ENCODE measurements at regions not wholly inside any gene's neighbourhood (a gene's known extent, or its start where the extent isn't known, plus 50 kb on each side); places are given as distances from the start of the nearest gene placed in this dataset.

DNA sequence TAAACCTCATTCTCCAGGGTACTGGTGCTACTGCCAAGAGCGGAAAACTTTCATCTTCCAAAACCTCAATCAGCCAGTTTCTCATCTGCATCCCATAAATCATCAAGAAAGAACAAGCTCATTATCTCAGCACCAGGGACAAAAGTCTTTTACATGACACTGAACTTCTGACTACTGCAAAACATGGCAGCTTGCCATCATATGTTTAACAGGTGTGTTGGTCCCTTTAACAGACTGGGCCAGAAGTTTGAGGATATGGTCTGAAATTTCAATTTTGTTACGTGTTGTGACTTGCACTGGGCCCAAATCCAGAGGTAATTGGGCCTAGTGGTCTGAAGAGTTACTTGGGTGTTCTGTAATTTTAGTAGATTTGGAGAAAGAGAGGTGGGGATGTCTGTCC, 305.4 kb upstream of the SEL1L start:
- TF ChIP-seq, protein P1, sequence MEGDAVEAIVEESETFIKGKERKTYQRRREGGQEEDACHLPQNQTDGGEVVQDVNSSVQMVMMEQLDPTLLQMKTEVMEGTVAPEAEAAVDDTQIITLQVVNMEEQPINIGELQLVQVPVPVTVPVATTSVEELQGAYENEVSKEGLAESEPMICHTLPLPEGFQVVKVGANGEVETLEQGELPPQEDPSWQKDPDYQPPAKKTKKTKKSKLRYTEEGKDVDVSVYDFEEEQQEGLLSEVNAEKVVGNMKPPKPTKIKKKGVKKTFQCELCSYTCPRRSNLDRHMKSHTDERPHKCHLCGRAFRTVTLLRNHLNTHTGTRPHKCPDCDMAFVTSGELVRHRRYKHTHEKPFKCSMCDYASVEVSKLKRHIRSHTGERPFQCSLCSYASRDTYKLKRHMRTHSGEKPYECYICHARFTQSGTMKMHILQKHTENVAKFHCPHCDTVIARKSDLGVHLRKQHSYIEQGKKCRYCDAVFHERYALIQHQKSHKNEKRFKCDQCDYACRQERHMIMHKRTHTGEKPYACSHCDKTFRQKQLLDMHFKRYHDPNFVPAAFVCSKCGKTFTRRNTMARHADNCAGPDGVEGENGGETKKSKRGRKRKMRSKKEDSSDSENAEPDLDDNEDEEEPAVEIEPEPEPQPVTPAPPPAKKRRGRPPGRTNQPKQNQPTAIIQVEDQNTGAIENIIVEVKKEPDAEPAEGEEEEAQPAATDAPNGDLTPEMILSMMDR (tag by site-specific recombination; IDR thresholded peaks at IDR 0.05): no peak
- no peak for TF ChIP-seq ZBTB1 (tag by site-specific recombination; IDR thresholded peaks at IDR 0.05)
- no peak for TF ChIP-seq SALL2 (tag by site-specific recombination; IDR thresholded peaks at IDR 0.05; ENCODE audit: borderline replicate concordance)
- TF ChIP-seq ZNF211 (tag by site-specific recombination; IDR thresholded peaks at IDR 0.05; ENCODE audit: low read depth): no peak
- TF ChIP-seq, protein P2, sequence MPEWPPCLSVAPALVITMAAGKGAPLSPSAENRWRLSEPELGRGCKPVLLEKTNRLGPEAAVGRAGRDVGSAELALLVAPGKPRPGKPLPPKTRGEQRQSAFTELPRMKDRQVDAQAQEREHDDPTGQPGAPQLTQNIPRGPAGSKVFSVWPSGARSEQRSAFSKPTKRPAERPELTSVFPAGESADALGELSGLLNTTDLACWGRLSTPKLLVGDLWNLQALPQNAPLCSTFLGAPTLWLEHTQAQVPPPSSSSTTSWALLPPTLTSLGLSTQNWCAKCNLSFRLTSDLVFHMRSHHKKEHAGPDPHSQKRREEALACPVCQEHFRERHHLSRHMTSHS (tag by site-specific recombination; IDR thresholded peaks at IDR 0.05): no peak
- TF ChIP-seq, protein P3, sequence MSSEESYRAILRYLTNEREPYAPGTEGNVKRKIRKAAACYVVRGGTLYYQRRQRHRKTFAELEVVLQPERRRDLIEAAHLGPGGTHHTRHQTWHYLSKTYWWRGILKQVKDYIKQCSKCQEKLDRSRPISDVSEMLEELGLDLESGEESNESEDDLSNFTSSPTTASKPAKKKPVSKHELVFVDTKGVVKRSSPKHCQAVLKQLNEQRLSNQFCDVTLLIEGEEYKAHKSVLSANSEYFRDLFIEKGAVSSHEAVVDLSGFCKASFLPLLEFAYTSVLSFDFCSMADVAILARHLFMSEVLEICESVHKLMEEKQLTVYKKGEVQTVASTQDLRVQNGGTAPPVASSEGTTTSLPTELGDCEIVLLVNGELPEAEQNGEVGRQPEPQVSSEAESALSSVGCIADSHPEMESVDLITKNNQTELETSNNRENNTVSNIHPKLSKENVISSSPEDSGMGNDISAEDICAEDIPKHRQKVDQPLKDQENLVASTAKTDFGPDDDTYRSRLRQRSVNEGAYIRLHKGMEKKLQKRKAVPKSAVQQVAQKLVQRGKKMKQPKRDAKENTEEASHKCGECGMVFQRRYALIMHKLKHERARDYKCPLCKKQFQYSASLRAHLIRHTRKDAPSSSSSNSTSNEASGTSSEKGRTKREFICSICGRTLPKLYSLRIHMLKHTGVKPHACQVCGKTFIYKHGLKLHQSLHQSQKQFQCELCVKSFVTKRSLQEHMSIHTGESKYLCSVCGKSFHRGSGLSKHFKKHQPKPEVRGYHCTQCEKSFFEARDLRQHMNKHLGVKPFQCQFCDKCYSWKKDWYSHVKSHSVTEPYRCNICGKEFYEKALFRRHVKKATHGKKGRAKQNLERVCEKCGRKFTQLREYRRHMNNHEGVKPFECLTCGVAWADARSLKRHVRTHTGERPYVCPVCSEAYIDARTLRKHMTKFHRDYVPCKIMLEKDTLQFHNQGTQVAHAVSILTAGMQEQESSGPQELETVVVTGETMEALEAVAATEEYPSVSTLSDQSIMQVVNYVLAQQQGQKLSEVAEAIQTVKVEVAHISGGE (tag by site-specific recombination; conservative IDR thresholded peaks at IDR 0.05; ENCODE audit: low read depth): no peak
- TF ChIP-seq HOXA7 (CRISPR knock-in tag; IDR thresholded peaks at IDR 0.05; ENCODE audit: borderline replicate concordance): no peak
- no peak for TF ChIP-seq ZNF114 (tag by site-specific recombination; IDR thresholded peaks at IDR 0.05)
- no peak for TF ChIP-seq ZNF311 (tag by site-specific recombination; IDR thresholded peaks at IDR 0.05; ENCODE audit: borderline replicate concordance)
- no peak for TF ChIP-seq ZNF776 (tag by site-specific recombination; IDR thresholded peaks at IDR 0.05; ENCODE audit: borderline replicate concordance)
- TF ChIP-seq ZBTB8A (tag by site-specific recombination; IDR thresholded peaks at IDR 0.05): no peak
- TF ChIP-seq, protein P4, sequence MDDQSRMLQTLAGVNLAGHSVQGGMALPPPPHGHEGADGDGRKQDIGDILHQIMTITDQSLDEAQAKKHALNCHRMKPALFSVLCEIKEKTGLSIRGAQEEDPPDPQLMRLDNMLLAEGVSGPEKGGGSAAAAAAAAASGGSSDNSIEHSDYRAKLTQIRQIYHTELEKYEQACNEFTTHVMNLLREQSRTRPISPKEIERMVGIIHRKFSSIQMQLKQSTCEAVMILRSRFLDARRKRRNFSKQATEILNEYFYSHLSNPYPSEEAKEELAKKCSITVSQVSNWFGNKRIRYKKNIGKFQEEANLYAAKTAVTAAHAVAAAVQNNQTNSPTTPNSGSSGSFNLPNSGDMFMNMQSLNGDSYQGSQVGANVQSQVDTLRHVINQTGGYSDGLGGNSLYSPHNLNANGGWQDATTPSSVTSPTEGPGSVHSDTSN (CRISPR knock-in tag; IDR thresholded peaks at IDR 0.05): no peak
- no peak for TF ChIP-seq ZXDB (tag by site-specific recombination; IDR thresholded peaks at IDR 0.05)
